NOMO-1 treated with DMSO at 0.1 percent for 48 hours (cell line): ENCODE measurements at regions not wholly inside any gene's neighbourhood (a gene's known extent, or its start where the extent isn't known, plus 50 kb on each side); places are given as distances from the start of the nearest gene placed in this dataset.
"Not testable (repeated sequence)": the region's sequence is repeated elsewhere in the genome, so short reads cannot be mapped to it uniquely, and the experiment has no call there.

ENCODE experiments used
- DNase-seq: peaks from one replicate; lab custom pipeline; 2025; ENCODE audit not compliant: unreplicated experiment; lab: John Stamatoyannopoulos, UW

- DNase-seq = peak; percentile 53
These were observed 60.0 kb upstream of the BANK1 start for GRCh38 chr4:101730291-101731117.

- DNase-seq = no peak
These were observed 63.3 kb upstream of the BANK1 start for GRCh38 chr4:101727238-101727637.

GRCh38 chr4:101724093-101724492 is 66.4 kb upstream of the BANK1 start:
- DNase-seq = no peak

DNA sequence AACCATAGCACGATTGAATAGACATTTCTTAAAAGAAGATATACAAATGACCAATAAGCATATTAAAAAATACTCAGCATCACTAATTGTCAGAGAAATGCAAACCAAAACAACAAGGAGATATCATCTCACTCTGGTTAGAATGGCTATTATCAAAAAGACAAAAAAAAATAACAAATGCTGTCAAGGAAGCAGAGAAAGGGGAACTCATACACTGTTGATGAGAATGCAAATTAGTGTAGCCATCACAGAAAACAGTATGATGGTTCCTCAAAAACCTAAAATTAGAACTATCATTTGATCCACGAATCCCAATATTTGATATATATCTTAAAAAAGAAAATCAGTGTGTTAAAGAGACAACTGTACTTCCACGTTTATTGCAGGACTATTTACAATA is 71.7 kb upstream of the BANK1 start:
- no peak for DNase-seq

GRCh38 chr4:101711590-101712260 is 78.8 kb upstream of the BANK1 start:
- DNase-seq = no peak

GRCh38 chr4:101710806-101711205 is 79.7 kb upstream of the BANK1 start:
- peak; percentile 36 for DNase-seq

GRCh38 chr4:101708293-101709039 is 82.1 kb upstream of the BANK1 start:
- DNase-seq = no peak

- no peak for DNase-seq
These were observed 82.9 kb upstream of the BANK1 start for GRCh38 chr4:101707596-101707995.

DNA sequence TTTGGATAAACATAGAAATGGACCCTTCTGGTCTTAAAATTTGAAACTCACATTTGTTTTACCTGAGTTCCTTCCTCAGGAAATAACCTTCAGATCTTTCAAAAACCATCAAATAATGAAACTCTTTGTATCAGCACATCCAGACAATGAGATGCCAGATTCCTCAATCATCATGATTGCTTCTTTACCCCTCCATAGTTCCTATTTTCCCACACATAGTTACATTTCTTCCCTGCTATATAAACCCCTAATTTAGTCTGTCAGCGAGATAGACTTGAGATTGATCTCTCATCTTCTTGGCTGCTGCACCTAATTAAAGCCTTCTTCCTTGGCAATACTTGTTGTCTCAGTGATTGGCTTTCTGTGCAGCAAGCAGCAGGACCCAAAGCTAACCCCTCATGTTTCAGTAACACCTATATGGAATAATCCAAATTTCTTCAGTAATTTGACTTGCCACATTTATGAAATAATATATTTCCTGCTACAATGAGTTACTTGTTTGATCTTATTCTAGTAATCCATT is 83.9 kb upstream of the BANK1 start:
- DNase-seq = no peak

DNA sequence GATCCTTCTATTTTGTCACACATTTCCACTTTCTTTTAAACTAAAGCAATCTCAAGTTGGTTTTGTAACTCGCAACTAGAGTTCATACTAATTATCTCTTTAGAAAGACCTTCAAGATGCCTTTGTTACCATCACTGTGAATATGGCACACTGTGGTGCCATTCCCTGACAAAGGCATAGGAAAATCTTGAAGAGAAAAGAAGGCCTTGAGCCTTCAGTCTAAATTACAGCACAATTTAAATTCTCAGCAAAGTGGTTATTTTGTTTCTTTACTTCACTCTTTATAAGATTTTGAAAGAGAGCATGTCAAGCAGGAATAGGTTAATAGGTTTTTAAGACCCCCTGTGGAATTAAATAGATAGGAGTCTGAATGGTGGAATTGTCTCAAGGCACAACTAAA is 89.0 kb upstream of the BANK1 start:
- no peak for DNase-seq

GRCh38 chr4:101699441-101700124 is 90.9 kb upstream of the BANK1 start:
- DNase-seq = peak; percentile 21

- DNase-seq = no peak
These were observed 93.3 kb upstream of the BANK1 start for GRCh38 chr4:101697266-101697665.

DNA sequence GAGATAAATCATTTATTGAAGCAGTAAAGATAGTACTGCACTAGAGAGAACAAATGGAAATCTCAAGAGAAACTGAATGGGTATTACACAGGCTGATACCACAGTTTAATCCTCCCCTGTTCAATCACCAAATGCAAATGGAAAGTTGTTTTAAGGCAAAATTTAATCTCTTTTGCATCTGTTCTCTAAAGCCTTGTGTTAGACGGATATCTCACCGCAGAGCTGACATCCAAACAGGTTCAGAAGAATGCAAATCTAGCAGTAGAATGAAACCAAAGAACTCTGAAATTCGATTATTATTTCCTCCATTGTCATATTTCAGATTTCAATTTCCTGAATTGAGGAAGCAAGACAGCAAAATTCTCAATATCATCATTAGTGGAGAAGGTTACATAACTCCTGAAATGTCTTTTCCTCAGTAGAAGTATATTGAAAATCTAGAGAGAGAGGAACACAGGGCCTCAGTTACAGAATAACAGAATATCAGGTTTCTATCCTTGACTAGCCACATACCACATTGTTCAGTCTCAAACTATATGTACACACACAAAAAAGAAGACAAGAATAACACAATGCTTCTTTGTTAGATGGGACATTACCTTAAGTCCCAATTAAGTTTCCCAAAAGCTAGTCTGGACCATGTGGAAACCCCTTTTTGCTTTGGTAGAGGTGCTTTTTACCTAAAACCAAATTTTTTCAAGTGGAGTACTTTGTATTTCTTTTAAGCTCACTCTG is 94.1 kb upstream of the BANK1 start:
- no peak for DNase-seq

GRCh38 chr4:101695176-101695575 is 95.4 kb upstream of the BANK1 start:
- no peak for DNase-seq

DNA sequence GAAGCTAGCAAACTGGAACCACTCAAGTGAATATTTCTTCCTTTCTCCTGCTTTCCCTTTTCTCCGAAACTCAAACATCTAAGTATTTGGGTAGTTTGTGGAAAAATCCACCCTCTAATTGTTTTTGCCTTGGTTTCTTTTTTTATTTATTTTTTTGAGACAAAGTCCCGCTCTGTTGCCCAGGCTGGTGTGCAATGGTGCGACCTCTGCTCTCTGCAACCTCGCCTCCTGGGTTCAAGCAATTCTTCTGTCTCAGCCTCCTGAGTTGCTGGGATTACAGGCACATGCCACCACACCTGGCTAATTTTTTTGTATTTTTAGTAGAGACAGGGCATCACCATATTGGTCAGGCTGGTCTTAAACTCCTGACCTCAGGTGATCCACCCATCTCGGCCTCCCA is 96.1 kb upstream of the BANK1 start:
- DNase-seq = not testable (repeated sequence)

DNA sequence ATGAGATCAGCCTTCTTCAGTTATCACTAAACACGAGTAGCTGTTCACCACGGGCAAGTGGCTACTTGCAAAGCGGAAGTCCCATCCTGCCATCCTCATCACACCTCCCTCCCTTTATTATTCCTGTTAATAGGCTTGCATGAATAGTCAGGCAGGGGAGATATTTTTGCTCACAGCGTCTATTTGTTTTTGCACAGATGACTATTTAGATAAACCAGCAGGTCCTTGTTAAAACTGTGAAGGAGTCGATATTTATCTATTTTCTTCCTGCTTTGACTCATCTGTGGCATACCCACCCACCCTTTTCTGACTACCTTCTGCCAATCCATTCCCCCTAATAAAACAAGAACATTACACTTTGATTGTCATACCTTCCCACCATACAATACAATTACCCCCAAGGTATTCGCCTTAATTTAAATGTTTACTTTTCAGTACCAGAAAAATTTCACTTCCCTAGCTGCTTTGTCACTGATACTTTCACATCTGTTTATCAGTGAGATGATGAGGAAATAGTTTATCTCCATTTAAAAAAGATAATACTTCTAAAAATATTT is 96.6 kb upstream of the BANK1 start:
- DNase-seq = no peak

- no peak for DNase-seq
These were observed 101.3 kb upstream of the BANK1 start for GRCh38 chr4:101689220-101689619.

- no peak for DNase-seq
These were observed 105.4 kb upstream of the BANK1 start for GRCh38 chr4:101685126-101685525.

DNA sequence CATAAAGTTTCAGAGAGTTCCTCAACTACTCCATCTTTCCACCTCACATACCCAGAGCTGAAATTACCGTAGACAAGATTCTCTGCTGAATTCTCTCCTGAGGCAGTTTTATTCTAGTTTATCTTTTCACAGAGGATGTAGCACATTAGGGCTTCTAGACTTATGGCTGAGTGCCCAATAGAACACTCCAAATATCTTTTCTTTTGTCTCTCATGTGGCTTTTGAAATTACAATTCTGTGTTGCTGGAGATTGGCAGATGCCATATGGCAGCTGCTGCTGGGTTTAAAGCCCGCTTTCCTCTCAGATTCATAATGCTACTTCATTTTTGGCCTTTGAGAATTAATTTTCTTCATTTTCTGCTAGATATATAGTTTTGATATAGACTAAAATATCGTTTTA is 107.6 kb upstream of the BANK1 start:
- DNase-seq = no peak

DNA sequence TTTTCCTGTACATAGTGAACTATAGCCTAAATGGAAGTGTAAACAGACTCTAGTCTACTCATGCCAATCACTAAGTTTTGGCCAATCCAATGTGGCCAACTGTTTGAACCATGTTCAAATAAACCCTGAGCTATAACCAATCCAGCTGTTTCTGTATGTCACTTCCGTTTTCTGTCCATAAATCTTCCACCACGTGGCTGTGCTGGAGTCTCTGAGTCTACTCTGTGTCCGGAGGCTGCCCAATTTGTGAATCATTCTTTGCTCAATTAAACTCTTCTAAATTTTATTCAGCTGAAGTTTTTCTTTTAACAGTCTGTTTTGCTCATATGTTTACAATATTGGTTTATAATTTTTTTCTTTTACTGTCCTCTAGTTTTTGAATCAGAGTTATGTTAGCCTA is 112.3 kb upstream of the BANK1 start:
- peak; percentile 32 for DNase-seq
